ENCODE measurements at regions not wholly inside any gene's neighbourhood (a gene's known extent, or its start where the extent isn't known, plus 50 kb on each side); places are given as distances from the start of the nearest gene placed in this dataset.

GRCh38 chr5:57953792-57954191 lies 471.2 kb upstream of the ACTBL2 start:
- Histone ChIP-seq H3K4me1 (ENCODE audit: control insufficient read depth in 4 of 4, insufficient read depth in 4 of 4, low read length in 3 of 4) (no peaks in the 10 kb centered on the region), H3K9ac (ENCODE audit: low read depth in 1 of 2, low read length in 2 of 2) (no peak overlapping the region), H3K36me3 (ENCODE audit: control insufficient read depth in 4 of 4, insufficient read depth in 3 of 4, low read depth in 1 of 4, low read length in 3 of 4) (no peaks in the 10 kb centered on the region), H3K4me3 (ENCODE audit: low read depth in 1 of 3, low read length in 3 of 3) (no peak overlapping the region), H3K27me3 (ENCODE audit: control insufficient read depth in 4 of 4, insufficient read depth in 4 of 4, low read length in 3 of 4) (no peaks in the 10 kb centered on the region), H3K9me3 (ENCODE audit: control insufficient read depth in 4 of 4, low read length in 3 of 4) (no peaks in the 10 kb centered on the region), H3K27ac (ENCODE audit: low read depth in 1 of 2, low read length in 2 of 2) (no peak overlapping the region)
- no peak for TF ChIP-seq FOXA2 (IDR thresholded peaks at IDR 0.05)
- no peak for TF ChIP-seq YY1 (IDR thresholded peaks at IDR 0.05)
- TF ChIP-seq SP1 (IDR thresholded peaks at IDR 0.05) = no peak
- 53% methylated on average over 2 of the region's 2 CpGs for WGBS
- DNase-seq (ENCODE audit: low spot score) = no peak

DNA sequence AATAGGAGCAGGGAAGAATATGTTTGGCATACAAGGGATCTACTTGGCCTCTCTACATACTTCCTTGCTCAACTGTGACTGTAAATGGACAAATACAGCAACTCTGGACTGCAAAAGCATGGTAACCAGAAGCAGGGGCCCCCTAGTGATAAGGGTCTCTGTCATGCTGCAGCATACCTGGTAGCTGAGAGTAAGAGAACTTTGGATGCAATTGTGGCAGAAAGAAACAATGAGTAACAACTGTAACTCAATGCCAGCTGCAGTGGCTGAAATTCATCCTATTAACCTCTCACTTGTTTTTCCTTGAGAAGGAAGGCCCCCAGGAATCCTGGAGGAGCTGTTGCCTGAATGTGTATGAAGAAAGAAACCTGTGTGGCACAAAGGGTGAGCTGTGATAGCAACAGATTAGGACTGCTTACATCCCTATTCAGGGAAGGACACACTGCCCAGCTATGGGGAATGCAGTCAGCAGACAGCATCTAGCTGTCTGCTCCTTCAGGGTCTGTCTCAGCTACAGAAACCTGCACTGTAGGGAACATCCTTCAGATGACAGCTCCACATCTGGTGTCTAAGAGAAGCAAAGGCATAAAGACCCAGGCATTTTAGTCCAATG lies 468.1 kb upstream of the ACTBL2 start:
- no peaks in the 10 kb centered on the region for H3K4me1 ChIP-seq (ENCODE audit: control insufficient read depth in 4 of 4, insufficient read depth in 4 of 4, low read length in 3 of 4)
- no peaks in the 10 kb centered on the region for H3K27me3 ChIP-seq (ENCODE audit: control insufficient read depth in 4 of 4, insufficient read depth in 4 of 4, low read length in 3 of 4)
- no peaks in the 10 kb centered on the region for H3K9me3 ChIP-seq (ENCODE audit: control insufficient read depth in 4 of 4, low read length in 3 of 4)
- no peak overlapping the region for H3K9ac ChIP-seq (ENCODE audit: low read depth in 1 of 2, low read length in 2 of 2)
- DNase-seq (ENCODE audit: low spot score) = no peak
- H3K27ac ChIP-seq (ENCODE audit: low read depth in 1 of 2, low read length in 2 of 2) = no peak overlapping the region
- H3K4me3 ChIP-seq (ENCODE audit: low read depth in 1 of 3, low read length in 3 of 3) = no peak overlapping the region
- no peak for TF ChIP-seq RAD21 (IDR thresholded peaks at IDR 0.05)
- no peak for TF ChIP-seq RXRA (IDR thresholded peaks at IDR 0.05)
- no peak for TF ChIP-seq TAF1 (conservative IDR thresholded peaks at IDR 0.05)
- TF ChIP-seq HNF4G (IDR thresholded peaks at IDR 0.05) = no peak
- no peak for TF ChIP-seq JUND (IDR thresholded peaks at IDR 0.05)
- no peak for TF ChIP-seq SP1 (IDR thresholded peaks at IDR 0.05)
- no peak for TF ChIP-seq MAX (IDR thresholded peaks at IDR 0.05)
- no peak for TF ChIP-seq EGR1 (IDR thresholded peaks at IDR 0.05; ENCODE audit: low read depth in 2 of 2)
- TF ChIP-seq, protein P1, sequence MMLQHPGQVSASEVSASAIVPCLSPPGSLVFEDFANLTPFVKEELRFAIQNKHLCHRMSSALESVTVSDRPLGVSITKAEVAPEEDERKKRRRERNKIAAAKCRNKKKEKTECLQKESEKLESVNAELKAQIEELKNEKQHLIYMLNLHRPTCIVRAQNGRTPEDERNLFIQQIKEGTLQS (IDR thresholded peaks at IDR 0.05) = no peak
- no peak for TF ChIP-seq YY1 (IDR thresholded peaks at IDR 0.05)
- TF ChIP-seq, protein P2, sequence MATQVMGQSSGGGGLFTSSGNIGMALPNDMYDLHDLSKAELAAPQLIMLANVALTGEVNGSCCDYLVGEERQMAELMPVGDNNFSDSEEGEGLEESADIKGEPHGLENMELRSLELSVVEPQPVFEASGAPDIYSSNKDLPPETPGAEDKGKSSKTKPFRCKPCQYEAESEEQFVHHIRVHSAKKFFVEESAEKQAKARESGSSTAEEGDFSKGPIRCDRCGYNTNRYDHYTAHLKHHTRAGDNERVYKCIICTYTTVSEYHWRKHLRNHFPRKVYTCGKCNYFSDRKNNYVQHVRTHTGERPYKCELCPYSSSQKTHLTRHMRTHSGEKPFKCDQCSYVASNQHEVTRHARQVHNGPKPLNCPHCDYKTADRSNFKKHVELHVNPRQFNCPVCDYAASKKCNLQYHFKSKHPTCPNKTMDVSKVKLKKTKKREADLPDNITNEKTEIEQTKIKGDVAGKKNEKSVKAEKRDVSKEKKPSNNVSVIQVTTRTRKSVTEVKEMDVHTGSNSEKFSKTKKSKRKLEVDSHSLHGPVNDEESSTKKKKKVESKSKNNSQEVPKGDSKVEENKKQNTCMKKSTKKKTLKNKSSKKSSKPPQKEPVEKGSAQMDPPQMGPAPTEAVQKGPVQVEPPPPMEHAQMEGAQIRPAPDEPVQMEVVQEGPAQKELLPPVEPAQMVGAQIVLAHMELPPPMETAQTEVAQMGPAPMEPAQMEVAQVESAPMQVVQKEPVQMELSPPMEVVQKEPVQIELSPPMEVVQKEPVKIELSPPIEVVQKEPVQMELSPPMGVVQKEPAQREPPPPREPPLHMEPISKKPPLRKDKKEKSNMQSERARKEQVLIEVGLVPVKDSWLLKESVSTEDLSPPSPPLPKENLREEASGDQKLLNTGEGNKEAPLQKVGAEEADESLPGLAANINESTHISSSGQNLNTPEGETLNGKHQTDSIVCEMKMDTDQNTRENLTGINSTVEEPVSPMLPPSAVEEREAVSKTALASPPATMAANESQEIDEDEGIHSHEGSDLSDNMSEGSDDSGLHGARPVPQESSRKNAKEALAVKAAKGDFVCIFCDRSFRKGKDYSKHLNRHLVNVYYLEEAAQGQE (IDR thresholded peaks at IDR 0.05) = no peak
- TF ChIP-seq FOXA1 (IDR thresholded peaks at IDR 0.05) = no peak
- TF ChIP-seq, protein P3, sequence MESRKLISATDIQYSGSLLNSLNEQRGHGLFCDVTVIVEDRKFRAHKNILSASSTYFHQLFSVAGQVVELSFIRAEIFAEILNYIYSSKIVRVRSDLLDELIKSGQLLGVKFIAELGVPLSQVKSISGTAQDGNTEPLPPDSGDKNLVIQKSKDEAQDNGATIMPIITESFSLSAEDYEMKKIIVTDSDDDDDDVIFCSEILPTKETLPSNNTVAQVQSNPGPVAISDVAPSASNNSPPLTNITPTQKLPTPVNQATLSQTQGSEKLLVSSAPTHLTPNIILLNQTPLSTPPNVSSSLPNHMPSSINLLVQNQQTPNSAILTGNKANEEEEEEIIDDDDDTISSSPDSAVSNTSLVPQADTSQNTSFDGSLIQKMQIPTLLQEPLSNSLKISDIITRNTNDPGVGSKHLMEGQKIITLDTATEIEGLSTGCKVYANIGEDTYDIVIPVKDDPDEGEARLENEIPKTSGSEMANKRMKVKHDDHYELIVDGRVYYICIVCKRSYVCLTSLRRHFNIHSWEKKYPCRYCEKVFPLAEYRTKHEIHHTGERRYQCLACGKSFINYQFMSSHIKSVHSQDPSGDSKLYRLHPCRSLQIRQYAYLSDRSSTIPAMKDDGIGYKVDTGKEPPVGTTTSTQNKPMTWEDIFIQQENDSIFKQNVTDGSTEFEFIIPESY (IDR thresholded peaks at IDR 0.05) = no peak
- H3K36me3 ChIP-seq (ENCODE audit: control insufficient read depth in 4 of 4, insufficient read depth in 3 of 4, low read depth in 1 of 4, low read length in 3 of 4) = no peaks in the 10 kb centered on the region

All from liver (tissue), 7 donors.